Hematopoietic multipotent progenitor cell treated with erythropoietin and hydrocortisone succinate and interleukin-3 and kit ligand, for 15 days (in vitro differentiated cells): ENCODE measurements at regions not wholly inside any gene's neighbourhood (a gene's known extent, or its start where the extent isn't known, plus 50 kb on each side); places are given as distances from the start of the nearest gene placed in this dataset.
"Not testable (repeated sequence)": the region's sequence is repeated elsewhere in the genome, so short reads cannot be mapped to it uniquely, and the experiment has no call there.

Experiments used
- DNase-seq: peaks from one replicate; pipeline ENCODE4 v3.0.0-alpha.2; 2015; ENCODE audit warnings: low spot score

GRCh38 chr4:24368801-24369200 lies 215.6 kb downstream of the DHX15 start:
- DNase-seq: no peak

DNA sequence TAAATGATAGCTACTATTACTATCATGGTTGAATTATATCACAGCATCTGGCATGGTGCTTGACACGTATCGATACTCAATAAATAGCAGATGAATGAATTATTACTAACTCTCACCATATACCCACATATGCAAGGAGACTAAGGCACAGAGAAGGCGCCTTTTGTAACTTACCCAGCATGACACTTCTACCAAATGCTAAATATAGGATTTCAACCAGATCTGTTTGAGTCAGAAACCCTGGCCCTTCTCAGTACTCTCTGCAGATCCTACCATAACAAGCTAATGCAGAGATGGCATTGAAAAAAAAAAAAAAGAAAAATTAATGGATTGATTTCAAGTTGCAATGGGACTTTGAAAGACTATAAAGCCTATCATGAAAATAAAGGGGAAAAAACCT lies 219.5 kb downstream of the DHX15 start:
- DNase-seq: no peak

DNA sequence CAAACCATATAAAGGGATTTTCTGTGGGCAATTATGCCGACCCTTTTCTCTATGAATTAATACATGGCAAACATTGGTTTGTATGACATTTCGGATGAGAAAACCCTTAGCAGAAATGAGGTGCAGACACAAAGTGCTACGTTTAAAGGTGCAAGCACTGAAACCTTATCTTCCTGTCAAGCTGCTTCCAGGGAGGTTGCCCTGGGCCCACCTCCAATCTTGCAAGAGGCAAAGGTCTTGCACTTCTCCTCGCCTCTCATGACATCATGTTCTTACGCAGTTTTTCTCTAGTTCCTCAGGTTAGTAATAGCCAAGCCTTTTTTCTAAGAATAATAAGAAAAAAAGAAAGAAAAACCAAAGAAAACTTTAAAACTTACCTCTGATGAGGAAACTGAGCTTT lies 220.1 kb downstream of the DHX15 start:
- DNase-seq: no peak

GRCh38 chr4:24363751-24364150 lies 220.6 kb downstream of the DHX15 start:
- no peak for DNase-seq

DNA sequence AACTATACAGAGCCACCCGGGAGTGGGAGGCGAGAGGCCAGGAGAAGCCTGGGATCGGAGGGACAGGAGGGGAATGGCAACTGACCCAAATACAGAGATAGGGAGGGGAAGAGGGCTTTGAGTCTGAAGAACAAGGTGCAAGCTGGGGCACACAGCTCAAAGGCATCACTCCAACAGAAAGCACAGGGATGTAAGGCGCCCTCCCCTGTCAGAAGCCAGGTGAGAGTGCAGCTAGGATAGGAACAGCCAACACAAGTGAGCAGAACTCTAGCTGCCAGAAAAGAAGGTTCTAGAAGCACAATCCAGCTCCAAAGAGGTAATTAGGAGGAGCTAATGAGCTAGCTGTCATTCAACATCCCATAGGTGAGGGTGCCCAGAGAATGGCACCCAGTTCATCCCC lies 232.2 kb downstream of the DHX15 start:
- no peak for DNase-seq

DNA sequence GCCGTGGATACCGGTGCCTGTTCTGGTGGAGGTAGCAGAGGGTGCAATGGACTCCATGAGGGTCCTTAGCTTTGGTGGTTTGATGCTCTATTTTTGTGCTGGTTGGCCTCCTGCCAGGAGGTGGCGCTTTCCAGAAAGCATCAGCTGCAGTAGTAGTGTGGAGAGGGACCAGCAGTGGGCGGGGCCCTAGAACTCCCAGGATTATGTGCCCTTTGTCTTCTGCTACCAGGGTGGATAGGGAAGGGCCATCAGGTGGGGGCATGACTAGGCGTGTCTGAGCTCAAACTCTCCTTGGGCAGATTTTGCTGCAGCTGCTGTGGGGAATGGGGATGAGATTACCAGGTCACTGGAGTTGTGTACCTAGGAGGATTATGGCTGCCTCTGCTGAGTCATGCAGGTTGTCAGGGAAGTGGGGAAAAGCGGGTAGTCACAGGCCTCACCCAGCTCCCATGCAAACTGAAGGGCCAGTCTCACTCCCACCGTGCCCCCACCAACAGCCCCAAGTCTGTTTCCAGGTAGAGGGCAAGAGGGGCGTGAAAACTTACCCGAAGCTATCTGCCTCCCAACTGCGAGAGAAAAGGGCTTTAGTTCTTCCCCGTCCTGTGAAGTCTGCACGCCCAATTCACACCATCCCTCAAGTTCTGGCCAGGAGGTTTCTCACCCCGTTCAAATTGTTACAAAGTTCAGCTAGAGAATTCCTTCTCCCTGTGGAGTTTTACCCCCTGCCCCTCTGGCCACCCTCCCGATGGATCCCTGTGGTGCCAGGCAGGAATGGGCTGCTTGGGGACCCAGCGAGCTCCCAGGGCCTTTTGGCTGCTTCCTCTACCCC lies 235.0 kb downstream of the DHX15 start:
- DNase-seq: not testable (repeated sequence)

GRCh38 chr4:24339260-24339659 lies 245.1 kb downstream of the DHX15 start:
- no peak for DNase-seq

DNA sequence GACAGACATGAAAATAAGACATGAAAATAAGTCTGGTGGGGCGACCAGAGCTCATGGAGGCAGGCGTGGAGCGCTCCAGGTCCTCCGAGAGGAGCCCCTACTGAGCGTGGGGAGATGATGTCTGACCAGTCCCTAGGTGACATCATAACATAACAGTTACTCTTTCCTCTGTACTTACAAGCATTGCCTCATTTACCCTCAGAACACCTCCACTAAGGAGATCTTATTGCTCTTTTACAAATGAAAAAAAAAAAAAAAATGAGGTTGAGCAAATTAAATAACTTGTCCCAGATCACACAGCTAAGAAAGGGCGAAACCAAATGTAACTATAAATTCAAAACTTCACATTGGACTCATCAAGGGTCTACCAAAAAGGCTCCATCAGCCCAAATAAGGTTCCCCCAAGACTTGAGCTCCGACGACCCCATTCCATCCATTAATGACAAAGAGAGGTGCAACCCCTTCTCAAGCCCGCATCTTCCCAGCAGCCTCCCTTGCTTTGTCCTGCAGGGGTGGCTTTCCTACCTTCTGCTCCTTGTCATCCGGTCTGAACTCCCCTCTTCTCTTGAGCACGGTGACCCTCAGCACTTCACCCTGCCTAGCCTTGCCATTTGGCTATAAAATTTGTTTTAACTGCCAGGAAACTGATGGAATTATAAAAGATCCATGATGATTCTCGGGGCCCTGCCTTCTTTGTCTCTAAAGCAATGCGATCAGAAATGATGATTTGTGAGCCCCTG lies 246.7 kb downstream of the DHX15 start:
- no peak for DNase-seq

DNA sequence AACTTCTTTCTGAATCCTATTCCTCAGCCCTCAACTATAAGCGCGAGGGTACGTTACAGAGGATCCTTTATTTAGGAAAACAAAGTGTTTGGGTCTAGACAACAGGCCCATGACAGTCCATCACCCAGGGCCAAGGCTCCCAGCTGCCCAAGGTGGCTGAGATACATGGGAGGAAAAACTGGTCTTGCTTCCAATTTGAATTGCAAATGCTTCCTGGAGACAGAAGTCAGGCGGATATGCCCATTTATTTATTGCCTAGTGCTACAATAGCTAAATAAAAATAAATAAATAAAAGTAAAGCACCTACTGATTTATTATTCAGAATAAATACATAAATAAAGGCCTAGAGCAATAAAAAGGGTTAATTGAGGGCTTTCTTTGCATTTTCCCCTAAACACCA lies 248.7 kb downstream of the DHX15 start:
- DNase-seq: no peak

GRCh38 chr4:24334906-24335305 lies 249.4 kb downstream of the DHX15 start:
- DNase-seq: no peak

DNA sequence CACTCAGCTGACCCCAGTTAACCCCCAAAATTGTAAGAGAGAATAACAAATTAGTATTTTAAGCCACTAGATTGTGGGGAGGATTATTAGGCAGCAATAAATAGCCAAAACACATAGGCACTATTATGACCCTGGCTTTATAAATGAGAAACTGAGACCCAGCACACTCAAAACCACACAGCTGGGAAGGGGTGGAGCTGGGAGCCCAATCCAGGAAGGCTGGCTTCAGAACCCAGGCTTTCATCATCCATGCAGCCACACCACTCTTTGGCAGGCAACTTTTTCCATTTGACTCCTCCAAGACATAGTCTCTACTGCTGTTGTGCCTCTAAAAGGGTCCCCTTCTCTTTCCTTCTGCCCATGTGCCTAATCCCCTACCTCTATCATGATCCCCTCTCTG lies 253.8 kb downstream of the DHX15 start:
- DNase-seq: no peak

- DNase-seq: no peak
These were observed 254.2 kb downstream of the DHX15 start for GRCh38 chr4:24330172-24330571.

DNA sequence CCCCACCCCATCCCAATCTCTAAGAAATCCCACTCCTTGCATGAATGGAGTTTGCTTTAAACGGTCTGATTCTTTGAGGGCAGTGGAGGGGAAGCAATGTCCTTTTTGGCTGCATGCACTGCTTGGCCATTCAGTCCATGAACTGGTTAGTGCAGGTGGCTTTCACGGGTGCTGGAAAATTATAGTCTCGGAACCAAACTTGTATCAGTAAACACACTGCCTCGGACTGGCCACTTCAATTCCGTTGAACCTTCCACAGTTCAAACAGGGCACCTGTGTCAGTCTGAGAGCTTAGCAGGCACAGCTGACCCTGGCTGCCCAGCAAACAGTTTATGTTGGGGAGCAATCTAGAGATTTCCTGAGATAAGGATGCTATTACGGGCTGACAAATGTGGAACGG lies 255.6 kb downstream of the DHX15 start:
- no peak for DNase-seq

- DNase-seq: no peak
These were observed 256.0 kb downstream of the DHX15 start for GRCh38 chr4:24328310-24328709.

GRCh38 chr4:24322995-24323394 lies 261.4 kb downstream of the DHX15 start:
- DNase-seq: no peak

GRCh38 chr4:24322511-24322910 lies 261.8 kb downstream of the DHX15 start:
- DNase-seq: no peak

- DNase-seq: no peak
These were observed 262.7 kb downstream of the DHX15 start for GRCh38 chr4:24321616-24322015.

DNA sequence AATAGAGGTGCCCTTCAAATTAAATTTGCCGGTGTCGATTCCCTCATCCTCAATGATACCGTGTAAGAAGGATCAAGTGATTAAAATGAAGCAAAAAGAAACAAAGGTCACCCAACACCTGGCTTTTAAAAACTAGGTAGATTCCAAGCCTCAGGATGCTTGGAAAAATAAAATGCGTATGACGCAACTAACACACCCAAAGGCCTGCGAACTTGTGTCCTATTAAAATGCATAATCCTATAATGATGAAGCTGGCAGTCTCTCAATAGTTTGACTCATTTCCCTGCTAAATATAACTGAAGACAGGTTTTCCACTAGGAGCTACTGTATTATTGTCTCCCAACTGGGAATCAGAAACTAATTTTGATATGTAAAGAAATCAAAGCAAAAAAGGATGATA lies 263.2 kb downstream of the DHX15 start:
- no peak for DNase-seq

DNA sequence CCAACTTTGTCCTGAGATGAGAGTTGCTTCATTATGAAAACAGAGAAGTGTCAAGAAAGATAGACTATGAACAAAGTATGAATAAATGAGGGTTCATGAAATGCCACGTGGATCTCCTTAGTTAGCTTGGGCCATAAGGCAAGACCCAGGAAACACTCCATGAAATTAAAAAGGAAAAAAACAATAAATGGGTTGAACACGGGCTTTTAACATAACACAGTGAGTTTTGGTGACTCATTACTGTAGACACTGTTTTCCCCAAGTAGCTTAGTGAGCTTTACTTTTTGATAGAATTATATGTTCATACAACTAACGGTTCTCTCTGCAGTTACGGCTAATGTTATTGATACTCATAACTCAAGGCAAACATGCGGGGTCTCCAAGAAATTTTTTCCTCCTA lies 265.0 kb downstream of the DHX15 start:
- DNase-seq: no peak

GRCh38 chr4:24315056-24315455 lies 269.3 kb downstream of the DHX15 start:
- DNase-seq: no peak

DNA sequence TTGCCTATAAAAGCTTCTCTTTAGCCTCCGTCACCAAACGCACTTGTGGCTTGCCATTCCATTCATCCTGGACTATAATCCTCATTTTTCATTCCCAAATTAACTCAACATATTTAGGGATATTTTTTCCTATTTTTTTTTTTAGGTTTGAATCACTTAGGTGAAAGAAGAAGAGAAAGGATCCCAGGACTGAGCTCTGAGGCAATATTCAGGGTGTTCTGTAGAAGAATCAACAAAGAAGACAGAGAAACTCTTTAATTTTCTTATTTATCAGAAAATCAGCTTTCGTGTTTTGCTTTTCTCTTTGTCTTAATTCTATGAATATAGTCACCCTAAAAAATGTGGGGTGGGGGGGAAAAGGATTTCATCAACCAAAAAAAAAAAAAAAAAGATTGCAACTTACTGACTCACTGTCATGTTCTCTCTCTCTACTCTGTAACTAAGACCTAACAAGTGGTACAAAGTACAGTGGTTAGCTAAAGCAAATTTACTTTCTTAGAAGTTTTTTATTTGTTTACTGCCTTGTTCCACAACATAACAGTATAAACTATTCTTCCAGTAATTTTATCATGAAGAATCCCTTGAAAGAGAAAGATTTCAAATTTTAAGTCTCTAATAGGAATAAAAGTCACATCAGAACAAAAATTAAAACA lies 272.0 kb downstream of the DHX15 start:
- DNase-seq: no peak

DNA sequence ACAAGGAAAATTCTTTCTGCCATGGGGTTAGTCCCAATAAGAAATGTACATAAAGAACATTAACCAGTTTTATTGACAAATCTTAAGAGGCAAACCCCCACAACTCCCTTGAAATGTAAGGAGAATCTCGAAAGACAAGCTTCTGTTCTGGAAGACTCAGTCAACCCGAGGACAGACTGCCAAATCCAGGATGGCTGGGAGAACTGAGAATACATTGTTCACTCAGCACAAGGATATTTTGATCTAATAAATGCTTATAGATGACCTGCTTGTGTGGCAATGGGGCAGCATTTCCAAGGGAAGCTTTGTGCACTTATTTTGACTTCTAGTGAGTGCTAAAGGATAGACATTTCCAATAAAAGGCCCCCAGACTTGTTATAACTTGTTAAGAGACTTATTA lies 280.4 kb downstream of the DHX15 start:
- no peak for DNase-seq

- no peak for DNase-seq
These were observed 285.4 kb downstream of the DHX15 start for GRCh38 chr4:24298911-24299310.
